GM13977 (cell line): ENCODE measurements at regions not wholly inside any gene's neighbourhood (a gene's known extent, or its start where the extent isn't known, plus 50 kb on each side); places are given as distances from the start of the nearest gene placed in this dataset.

Experiments used
- DNase-seq: peaks from one replicate; pipeline ENCODE4 v3.0.0; 2012; ENCODE audit warnings: low spot score
- in situ Hi-C: fragments of 300-500 bp; cut with MboI; formaldehyde crosslinking; loops from one replicate; pipeline ENCODE4 v1.12.0; 2022; ENCODE audit warnings: low sequenced_read_pairs, low pct_unique_long_range_greater_than_20kb, mixed read lengths, inconsistent platforms; ENCODE audit not compliant: unreplicated experiment
- TF ChIP-seq, protein P1 (sequence below): IDR thresholded peaks from 2 replicates; pipeline ENCODE4 v1.5.1; 2012; ENCODE audit warnings: mild to moderate bottlenecking, control low read depth; ENCODE audit not compliant: insufficient read depth; ENCODE audit errors: extremely low read depth, missing control alignments

DNA sequence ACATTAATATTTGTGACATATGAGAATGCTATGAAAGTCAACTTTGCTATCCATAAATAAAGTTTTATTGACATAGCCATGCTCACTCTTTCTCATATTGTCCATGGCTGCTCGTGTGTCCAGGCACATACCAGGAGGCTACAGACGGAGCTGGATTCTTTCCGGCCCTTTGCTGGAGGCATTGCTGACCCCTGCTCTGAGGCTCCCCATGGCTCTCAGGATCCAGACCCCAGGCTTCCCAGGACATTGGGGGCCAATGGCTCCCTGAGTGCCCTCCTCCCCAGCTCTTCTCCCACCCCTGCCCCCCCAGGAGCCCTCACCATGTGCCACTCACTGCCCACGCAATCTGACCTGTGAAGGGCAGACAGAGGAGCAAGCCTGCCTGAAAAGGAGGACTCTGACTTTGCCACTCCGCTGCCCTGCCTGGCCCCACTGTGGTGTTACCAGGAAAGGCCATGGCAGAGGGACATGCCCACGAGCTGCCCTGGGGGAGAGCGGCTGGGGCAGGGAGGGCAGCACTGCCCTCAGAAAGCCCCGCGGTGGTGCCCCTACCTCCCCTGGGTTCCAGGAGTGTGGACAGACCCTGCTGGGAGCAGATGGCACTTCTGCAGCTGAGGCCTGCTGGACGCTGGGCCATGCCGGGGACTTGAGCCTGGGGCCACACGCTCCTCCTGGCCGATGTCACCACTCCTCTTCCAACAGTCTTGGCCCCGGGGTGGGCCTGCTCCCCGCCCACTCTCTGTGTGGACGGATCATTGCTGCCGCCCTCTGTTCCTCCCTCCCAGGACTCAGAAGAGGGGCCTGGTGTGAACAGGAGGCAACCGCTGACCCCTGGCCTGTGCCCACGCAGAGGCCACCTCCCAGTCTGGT, 97.8 kb upstream of the BHLHE23 start:
- TF ChIP-seq, protein P1, sequence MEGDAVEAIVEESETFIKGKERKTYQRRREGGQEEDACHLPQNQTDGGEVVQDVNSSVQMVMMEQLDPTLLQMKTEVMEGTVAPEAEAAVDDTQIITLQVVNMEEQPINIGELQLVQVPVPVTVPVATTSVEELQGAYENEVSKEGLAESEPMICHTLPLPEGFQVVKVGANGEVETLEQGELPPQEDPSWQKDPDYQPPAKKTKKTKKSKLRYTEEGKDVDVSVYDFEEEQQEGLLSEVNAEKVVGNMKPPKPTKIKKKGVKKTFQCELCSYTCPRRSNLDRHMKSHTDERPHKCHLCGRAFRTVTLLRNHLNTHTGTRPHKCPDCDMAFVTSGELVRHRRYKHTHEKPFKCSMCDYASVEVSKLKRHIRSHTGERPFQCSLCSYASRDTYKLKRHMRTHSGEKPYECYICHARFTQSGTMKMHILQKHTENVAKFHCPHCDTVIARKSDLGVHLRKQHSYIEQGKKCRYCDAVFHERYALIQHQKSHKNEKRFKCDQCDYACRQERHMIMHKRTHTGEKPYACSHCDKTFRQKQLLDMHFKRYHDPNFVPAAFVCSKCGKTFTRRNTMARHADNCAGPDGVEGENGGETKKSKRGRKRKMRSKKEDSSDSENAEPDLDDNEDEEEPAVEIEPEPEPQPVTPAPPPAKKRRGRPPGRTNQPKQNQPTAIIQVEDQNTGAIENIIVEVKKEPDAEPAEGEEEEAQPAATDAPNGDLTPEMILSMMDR: no peak
- in situ Hi-C loops: no loop called here
- no peak for DNase-seq

DNA sequence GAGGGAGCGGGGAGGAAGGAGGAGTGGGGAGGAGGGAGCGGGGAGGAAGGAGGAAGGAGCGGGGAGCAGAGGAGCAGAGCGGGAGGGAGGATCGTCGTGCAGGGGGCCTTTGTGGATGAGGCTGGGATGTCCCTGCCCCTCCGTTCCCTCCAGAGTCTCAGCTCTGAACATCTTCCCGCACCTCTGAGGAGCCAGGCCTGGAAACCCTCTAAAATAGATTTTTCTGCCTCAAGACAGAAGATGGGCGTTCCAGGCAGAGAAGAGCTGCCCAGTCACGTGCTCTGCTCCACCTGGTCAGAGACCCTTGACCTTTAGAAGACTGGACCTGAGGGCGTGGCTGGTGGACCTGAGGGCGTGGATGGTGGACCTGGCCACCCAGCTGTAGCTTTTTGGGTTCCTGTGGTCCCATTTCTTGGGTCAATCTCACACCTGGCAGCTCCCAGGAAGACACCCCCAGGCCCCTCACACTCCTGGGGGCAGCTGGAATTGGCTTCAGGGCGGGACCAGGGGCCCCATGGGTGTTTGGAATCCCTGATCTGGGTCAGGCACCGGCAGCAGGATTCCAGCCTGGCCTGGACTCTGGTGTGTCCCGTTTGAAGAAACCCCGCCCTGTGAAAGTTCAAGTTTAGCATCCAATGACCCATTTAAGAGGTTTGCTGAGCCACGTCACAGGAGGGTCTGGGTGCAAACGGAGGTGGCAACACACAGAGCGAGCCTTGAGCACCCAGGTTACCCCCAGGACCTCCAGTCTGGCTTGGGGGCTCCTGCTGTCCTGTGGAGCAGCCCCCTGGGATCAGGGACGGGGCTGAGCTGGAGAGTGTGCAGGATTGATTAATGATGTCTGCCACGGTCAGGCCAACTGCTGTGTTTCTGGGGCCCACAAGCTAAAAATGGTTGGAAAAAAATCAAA, 96.9 kb upstream of the BHLHE23 start:
- in situ Hi-C loops: no loop called here
- TF ChIP-seq, protein P1: no peak

DNA sequence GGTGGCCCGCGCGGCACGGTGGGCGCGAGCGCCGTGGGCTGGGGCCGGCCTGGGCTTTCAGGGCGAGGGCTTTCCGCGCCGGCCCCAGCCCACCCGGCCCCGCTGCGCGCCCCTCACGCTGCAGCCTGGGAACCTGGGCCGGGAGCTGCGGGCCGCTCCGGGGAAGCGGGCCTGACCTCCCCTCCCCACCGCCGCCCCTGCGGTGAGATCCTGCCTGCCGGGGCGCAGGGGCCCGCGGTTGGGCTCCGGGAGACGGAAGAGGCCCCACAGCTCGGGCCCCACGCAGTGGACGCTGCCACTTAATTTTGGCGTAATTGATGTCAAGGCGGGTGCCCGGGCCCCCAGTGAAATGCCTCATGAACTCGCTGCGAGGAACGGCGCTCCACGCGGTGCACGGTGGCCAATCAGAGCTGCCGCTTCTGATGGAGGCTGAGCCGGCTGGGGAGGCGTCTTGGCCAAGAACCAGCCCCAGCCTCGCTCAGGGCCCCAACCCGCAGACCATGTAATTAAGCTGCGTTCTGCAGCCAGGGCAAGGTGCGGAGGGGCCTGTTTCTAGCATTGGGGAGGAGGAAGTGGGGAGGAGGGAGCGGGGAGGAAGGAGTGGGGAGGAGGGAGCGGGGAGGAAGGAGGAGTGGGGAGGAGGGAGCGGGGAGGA, 96.1 kb upstream of the BHLHE23 start:
- peak; percentile 86 for DNase-seq
- TF ChIP-seq, protein P1: no peak
- in situ Hi-C loops: no loop called here

More for the DNA sequence above, 96.9 kb upstream of the BHLHE23 start:
- DNase-seq: no peak

DNA sequence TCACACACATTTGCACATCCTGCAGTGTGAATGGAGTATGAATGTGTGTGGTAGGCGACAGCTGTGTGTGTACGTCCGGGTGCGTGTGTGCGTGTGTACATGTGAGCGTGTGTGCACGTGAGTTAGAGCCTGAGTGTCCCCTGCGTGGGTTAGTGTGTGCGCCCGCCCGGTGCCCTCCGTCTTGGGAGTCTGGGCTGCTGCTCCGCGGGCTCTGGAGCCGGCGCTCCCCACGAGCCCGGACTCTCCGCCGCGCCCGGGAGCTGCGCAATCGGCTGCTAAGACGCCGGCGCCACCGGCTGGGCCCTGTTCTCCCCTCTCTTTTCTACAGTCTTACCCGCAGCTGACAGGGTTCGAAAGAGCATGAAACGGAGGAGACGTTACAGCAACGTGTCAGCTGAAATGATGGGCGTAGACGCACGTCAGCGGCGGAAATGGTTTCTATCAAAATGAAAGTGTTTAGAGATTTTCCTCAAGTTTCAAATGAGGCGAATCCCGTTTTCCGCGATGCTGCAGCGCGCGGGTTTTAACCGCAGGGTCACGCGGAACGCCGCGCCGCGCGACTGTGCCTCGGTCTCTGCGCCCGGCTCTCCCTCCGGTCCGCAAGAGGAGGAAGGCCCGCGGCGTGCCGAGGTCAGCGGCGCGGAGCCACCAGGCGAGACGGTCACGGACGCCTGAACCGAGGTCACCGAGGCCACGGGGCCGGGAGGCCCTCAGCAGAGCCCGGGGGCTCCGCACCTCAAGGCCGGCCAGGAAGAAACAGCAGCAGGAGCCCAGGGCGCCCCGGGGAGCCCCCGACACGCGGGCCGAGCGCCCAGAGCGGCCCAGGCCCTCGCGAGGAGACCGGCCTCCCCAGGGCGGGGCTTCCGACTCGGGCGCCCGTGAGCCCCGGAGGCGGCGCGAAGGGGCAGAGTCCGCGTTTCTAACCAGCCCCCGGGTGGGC, 95.3 kb upstream of the BHLHE23 start:
- DNase-seq: peak; percentile 88
- TF ChIP-seq, protein P1: no peak
- in situ Hi-C loops: no loop called here

DNA sequence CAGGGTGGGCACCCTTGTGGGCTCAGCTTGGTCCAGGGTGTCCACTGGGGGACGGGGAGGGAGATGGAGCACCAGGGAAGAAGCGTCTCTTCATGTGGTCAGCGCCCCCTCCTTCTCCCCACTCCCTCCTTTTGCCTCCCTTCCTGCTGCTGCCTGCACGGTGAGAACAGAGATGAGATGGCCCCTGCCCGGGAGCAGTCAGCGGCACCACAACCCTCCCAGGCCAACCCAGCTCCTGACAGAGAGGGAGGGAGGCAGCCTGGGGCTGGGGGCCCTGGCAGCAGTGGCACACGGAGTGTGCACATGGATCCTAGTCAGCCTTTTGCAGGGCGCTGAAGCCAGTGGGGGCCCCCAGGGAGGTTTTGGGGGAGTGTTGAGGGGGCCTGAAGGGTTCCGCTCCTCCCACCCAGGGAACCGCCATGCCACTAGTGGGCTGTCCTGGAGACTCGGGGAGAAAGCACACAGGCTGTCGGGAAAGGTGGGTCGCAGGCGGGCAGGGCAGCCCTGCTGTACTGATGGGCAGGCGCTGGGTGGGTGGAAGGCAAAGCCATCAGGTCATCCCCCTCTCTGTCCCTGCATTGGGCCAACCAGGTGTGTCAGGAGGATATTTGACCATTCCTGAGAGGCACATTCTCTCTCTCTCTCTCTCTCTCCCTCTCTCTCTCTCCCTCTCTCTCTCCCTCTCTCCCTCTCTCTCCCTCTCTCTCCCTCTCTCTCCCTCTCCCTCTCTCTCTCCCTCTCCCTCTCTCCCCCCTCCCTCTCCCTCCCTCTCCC, 94.3 kb upstream of the BHLHE23 start:
- TF ChIP-seq, protein P1: no peak
- in situ Hi-C loops: no loop called here
- DNase-seq: no peak
